ENCODE measurements at regions not wholly inside any gene's neighbourhood (a gene's known extent, or its start where the extent isn't known, plus 50 kb on each side); places are given as distances from the start of the nearest gene placed in this dataset.

DNA sequence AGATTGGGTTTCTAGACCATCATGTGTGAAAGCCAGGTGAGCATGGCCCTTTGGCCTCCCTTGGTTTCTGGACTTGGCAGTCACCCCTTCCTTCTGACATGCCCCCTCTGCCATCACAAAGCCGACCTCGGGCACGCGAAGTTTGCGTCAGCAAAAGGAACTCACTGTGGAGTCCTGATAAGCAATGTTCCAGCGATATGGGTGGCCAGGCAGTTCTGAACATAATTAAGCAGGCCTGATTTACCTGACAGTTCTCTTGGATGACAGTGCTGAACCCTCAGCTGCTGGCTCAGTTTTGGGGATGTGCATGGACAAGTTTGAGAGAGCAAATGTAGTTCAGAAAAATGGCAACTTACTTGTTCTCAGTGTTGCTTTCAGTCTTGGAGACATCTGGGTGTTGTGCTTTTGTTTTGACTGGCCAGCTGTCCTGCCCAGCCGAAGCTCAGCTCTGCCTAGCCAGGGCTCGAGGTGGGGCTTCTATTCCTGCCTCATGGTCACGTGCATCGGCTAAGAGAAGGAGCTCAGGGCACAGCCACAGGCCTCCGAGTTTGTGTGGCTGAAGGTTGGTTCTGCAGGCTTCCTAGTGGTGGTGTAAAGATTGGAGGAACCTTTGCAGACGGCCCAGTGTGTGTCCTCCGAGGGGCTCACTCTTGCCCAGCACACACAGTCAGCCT lies 78.3 kb downstream of the CLDN34 start:
- Mint-ChIP-seq H3K4me3 (ENCODE audit: unreplicated experiment) (no peak overlapping the region), H3K36me3 (ENCODE audit: insufficient read depth, unreplicated experiment) (no peaks in the 10 kb centered on the region), H3K4me1 (ENCODE audit: low read depth, unreplicated experiment) (no peaks in the 10 kb centered on the region), H3K9me3 (ENCODE audit: unreplicated experiment) (no peaks in the 10 kb centered on the region), H3K27ac (ENCODE audit: unreplicated experiment) (no peak overlapping the region), H3K27me3 (ENCODE audit: insufficient read depth, unreplicated experiment) (no peaks in the 10 kb centered on the region)
- H3K9me3 ChIP-seq: no peaks in the 10 kb centered on the region
- no peak overlapping the region for H3K4me3 ChIP-seq (ENCODE audit: low read depth, low read length)
- no TSS peak for BruUV-seq (replicated peaks)
- no peaks in the 10 kb centered on the region for H3K27me3 ChIP-seq (replicated peaks; ENCODE audit: control insufficient read depth, insufficient read depth, low read length)
- DNase-seq: no peak
- H3K36me3 ChIP-seq (ENCODE audit: control insufficient read depth, insufficient read depth, low read length): no peaks in the 10 kb centered on the region
- ChIA-PET POLR2A (no interaction called here), CTCF (no interaction called here)
- intact Hi-C loops (cut with micrococcal nuclease; ENCODE audit: unreplicated experiment): no loop called here
- no peaks in the 10 kb centered on the region for H3K4me1 ChIP-seq
- no peak for TF ChIP-seq CTCF (IDR thresholded peaks at IDR 0.05; ENCODE audit: insufficient read depth in 1 of 2, low read depth in 1 of 2, low read length in 1 of 2, severe bottlenecking in 1 of 2, unreplicated experiment in 1 of 2)

DNA sequence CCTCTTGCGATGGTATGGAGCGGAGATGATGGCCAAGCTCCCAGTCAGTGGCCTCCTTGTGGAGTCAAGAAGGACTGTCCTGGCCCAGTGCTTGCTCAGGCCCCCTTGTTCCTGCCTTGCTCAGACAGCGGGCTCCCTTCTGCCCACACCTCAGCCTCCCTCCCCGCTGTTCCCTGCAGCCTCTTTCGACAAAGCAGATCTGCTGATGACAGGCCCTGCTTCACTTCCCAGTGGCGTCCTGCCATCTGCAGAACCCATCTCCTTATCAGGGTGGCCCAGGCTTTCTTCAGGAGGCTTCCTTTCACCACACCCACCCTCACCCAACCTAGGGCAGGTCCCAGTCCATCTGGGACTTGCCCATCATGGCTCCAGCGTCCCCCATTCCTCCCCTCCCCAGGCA lies 80.0 kb downstream of the CLDN34 start:
- TF ChIP-seq CTCF (IDR thresholded peaks at IDR 0.05; ENCODE audit: insufficient read depth in 1 of 2, low read depth in 1 of 2, low read length in 1 of 2, severe bottlenecking in 1 of 2, unreplicated experiment in 1 of 2): no peak
- no peaks in the 10 kb centered on the region for H3K27me3 Mint-ChIP-seq (ENCODE audit: insufficient read depth, unreplicated experiment)
- no peaks in the 10 kb centered on the region for H3K9me3 Mint-ChIP-seq (ENCODE audit: unreplicated experiment)
- no peak overlapping the region for H3K27ac Mint-ChIP-seq (ENCODE audit: unreplicated experiment)
- intact Hi-C loops (cut with micrococcal nuclease; ENCODE audit: unreplicated experiment): no loop called here
- no TSS peak for BruUV-seq (replicated peaks)
- H3K36me3 Mint-ChIP-seq (ENCODE audit: insufficient read depth, unreplicated experiment): no peaks in the 10 kb centered on the region
- H3K4me3 Mint-ChIP-seq (ENCODE audit: unreplicated experiment): no peak overlapping the region
- no peak for DNase-seq
- CTCF ChIA-PET: no interaction called here
- no peaks in the 10 kb centered on the region for H3K36me3 ChIP-seq (ENCODE audit: control insufficient read depth, insufficient read depth, low read length)
- no peaks in the 10 kb centered on the region for H3K27me3 ChIP-seq (replicated peaks; ENCODE audit: control insufficient read depth, insufficient read depth, low read length)
- no peaks in the 10 kb centered on the region for H3K4me1 ChIP-seq
- H3K9me3 ChIP-seq: no peaks in the 10 kb centered on the region
- POLR2A ChIA-PET: no interaction called here
- H3K4me3 ChIP-seq (ENCODE audit: low read depth, low read length): no peak overlapping the region
- no peaks in the 10 kb centered on the region for H3K4me1 Mint-ChIP-seq (ENCODE audit: low read depth, unreplicated experiment)

- intact Hi-C loops (cut with micrococcal nuclease; ENCODE audit: unreplicated experiment): no loop called here
- POLR2A ChIA-PET: no interaction called here
These were observed 80.5 kb downstream of the CLDN34 start for GRCh38 chrX:10047631-10048030.

More at GRCh38 chrX:10047631-10048030, 80.5 kb downstream of the CLDN34 start:
- Mint-ChIP-seq H3K27ac (ENCODE audit: unreplicated experiment) (no peak overlapping the region), H3K27me3 (ENCODE audit: insufficient read depth, unreplicated experiment) (no peaks in the 10 kb centered on the region), H3K4me3 (ENCODE audit: unreplicated experiment) (no peak overlapping the region), H3K4me1 (ENCODE audit: low read depth, unreplicated experiment) (no peaks in the 10 kb centered on the region), H3K9me3 (ENCODE audit: unreplicated experiment) (no peaks in the 10 kb centered on the region), H3K36me3 (ENCODE audit: insufficient read depth, unreplicated experiment) (no peaks in the 10 kb centered on the region)
- no TSS peak for BruUV-seq (replicated peaks)
- H3K4me1 ChIP-seq: no peaks in the 10 kb centered on the region
- H3K27me3 ChIP-seq (replicated peaks; ENCODE audit: control insufficient read depth, insufficient read depth, low read length): no peaks in the 10 kb centered on the region
- no peaks in the 10 kb centered on the region for H3K36me3 ChIP-seq (ENCODE audit: control insufficient read depth, insufficient read depth, low read length)
- no peak overlapping the region for H3K4me3 ChIP-seq (ENCODE audit: low read depth, low read length)
- no peak for TF ChIP-seq CTCF (IDR thresholded peaks at IDR 0.05; ENCODE audit: insufficient read depth in 1 of 2, low read depth in 1 of 2, low read length in 1 of 2, severe bottlenecking in 1 of 2, unreplicated experiment in 1 of 2)
- DNase-seq: no peak
- no peaks in the 10 kb centered on the region for H3K9me3 ChIP-seq
- CTCF ChIA-PET: no interaction called here

Measured in Caco-2 (cell line).